GM19452 (cell line): ENCODE measurements at regions not wholly inside any gene's neighbourhood (a gene's known extent, or its start where the extent isn't known, plus 50 kb on each side); places are given as distances from the start of the nearest gene placed in this dataset.
"Not testable (repeated sequence)": the region's sequence is repeated elsewhere in the genome, so short reads cannot be mapped to it uniquely, and the experiment has no call there.

Experiments
- ATAC-seq: cut with Tn5 transposase; IDR thresholded peaks from one replicate; pipeline ENCODE4 v1.9.1; 2021; ENCODE audit not compliant: unreplicated experiment

DNA sequence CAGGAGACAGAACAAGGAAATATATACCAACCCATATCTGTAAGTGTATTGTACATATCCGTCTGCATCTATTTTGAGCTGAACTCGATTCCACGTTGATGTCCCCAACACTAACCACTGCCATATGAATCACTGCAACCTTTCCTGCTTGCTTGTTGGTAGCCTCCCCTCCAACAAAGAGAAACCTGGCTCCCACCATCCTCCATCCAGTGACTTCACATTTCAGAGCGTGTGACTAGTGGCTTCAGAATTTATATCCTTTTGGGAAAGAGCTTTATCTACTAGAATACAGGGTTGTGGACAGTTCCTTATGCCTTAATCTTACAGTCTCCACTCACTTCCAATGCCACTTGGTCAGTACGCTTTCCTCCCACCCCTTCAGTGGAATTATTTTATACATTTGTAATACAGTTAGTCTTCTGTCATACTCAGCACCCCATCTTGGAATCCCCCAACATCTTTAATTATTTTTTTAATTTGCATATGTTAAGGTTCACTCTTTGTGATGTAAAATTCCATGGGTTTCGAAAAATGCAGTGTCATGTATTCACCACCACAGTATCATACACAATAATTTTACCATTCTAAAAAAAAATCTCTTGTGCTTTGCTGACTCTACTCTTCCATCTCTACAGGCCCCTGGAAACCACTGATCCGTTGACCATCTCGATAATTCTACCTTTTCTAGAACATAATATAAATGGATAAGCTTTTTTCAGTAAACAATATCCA, 264.7 kb downstream of the BCL2L11 start:
- ATAC-seq, result not testable (repeated sequence)

DNA sequence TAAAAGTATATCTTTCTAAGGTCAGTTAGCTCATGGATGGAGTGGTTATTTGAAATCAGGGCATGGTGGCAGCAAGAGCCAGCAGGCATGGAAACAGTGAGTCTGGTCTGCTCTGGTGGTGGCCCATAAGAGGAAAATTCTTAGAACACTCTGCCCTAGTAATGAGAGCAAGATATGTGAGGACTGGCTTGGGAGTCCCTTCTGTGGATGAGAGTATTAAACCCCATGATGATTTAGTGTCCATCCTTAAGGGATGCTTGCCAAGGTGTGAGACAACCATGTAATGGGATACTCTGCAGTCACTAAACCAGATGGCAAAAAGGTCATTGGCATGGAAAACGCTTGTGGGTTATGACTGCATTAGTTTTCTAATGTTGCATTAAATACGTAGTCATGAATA, 269.9 kb downstream of the BCL2L11 start:
- not testable (repeated sequence) for ATAC-seq

DNA sequence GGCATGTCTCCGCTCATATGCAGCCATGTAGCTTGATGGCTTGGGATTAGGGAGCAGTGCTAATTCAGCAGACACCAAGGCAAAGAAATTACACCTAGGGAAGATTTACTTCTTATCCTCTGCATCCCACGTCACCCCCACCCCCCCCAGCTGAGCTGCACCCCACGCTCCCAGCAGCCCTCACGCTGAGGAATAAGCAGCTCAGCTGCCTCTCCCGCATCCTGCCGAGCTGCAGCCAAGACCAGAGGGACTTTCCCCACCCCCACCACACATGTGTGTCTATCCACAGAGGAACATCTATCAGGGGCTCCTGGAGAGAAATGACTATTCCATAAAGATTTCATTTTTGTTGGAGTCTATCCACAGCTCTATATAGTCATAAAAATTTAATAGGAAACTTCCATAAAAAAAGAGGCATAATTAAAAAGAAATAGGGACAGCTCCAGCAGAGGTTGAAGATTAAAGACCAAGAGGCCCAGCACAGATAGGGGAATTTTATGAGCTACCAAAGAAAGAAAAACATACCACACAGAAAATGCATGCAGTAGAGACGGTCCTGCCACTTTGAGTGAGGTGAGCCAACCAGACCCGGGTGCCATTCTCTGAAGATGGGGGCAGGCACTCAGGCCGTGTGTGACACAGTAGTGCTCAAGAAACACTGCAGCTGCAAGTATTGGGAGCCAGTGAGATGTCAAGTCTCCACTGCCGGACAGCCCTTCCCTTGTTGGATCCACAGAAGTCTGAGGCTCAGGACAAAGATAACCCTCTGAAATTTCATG, 274.8 kb downstream of the BCL2L11 start:
- ATAC-seq, result not testable (repeated sequence)

DNA sequence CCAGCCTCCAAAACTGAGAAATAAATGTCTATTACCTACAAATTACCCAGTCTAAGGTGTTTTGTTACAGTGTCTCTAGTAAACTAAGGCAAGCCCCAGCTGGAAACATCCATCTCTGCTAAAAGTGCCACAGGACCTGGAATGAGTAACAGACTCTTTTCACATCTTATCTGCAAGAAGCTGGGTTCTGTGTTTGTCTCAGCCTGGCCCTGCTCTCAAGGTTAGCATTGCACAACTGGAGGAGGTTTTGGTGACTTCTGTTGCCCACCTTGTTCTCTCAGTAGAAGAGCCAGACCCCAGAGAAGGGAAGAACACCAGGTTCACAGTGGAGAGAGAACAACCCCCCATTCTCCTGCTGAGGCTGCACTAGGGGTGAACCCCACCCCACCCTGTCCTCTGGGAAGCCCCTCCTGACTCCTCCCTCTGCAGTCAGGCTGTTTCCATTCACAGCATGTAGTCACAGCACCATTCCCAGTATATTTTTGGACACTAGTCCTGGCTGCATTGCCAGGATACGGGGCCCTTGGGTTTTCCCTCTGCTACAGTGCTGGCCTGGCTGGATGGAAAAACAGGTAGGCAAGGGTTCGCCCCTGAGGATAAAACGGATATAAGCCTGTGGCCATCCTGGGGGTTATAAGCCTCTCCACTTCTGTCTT, 280.0 kb downstream of the BCL2L11 start:
- not testable (repeated sequence) for ATAC-seq

DNA sequence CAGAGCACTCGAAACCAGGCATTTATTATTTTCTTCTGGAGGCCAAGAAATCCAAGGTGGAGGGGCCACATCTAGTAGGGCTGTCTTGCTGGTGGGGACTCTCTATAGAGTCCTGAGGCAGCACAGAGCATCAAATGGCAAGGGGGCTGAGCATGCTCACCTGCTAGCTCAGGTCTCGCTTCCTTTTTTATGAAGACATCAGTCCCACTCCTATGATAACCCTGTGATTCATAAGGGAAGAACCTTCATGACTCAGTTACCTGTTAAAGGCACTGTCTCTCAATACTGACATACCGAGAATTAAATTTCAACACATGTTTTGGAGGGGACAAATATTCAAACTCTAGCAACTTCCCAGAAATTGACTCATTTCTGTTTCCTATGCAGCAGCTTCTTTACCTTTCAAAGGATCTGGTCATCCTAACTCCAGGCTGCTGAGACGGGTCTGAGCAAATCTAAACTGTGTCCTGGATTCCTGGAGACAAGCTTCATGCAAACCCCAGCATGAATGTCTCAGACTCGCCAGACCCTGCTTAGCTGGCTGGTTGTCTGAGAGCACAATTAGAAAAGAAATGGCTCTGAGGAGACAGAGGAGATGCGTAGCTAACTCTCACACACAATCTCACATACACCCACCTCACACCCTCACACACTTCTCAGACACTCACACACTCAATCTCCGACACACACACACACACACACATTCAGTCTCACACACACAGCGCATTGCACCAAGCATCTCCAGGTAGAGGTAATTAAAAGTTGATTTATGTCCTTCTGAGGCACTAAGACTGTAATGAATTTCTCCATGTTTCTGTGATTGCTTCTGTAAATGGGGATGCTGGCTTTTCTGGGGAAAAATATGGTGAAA, 280.8 kb downstream of the BCL2L11 start:
- ATAC-seq, result not testable (repeated sequence)

DNA sequence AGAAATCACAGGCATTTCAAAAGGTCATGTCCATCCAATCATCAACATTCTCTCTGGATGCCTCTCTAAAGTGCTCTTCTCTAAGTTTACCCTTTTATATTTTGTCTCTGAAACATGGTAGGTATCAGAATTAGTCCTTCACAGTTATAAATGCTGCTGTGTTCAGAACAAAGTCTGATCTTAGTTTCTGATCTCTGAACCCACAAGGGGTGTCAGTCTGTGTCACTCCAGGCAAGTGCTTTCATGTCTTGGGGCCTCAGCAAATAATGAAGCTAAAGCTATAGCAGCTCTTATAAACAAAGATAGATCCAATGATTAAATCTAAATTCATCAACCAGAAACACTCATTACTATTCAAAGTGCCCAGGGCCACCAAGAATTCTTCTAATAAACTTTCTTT, 281.7 kb downstream of the BCL2L11 start:
- ATAC-seq, result not testable (repeated sequence)

DNA sequence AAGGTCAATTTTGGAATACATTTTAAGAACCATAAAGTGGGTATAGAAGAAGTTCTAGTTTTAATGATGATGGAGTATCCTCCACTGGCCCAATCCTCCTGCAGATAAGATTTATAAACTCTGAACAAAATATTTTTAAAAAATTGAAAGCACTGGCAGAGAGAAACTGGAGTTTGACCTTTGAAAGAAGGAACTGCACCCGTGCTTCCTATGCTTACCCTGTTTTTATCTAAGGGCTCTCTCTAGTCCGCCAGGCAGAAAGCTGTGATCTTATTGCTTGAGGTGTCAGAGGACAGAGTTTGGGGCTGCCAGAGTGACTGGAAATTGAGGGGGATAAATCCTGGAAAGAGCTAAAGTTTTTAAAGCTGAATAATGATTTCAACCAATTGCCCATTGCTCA, 282.6 kb downstream of the BCL2L11 start:
- ATAC-seq, result not testable (repeated sequence)

DNA sequence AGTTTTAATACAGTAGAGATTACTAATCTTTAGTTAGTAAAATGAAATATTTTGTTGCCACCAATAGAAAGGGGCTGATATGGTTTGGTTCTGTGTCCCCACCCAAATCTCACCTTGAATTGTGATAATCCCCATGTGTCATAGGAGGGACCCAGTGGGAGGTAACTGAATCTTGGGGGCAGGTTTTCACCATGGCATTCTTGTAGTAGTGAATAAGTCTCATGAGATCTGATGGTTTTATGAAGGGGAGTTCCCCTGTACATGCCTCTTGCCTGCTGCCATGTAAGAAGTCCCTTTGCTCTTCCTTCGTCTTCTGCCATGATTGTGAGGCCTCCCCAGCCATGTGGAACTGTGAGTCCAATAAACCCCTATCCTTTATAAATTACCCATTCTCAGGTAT, 285.9 kb downstream of the BCL2L11 start:
- not testable (repeated sequence) for ATAC-seq

DNA sequence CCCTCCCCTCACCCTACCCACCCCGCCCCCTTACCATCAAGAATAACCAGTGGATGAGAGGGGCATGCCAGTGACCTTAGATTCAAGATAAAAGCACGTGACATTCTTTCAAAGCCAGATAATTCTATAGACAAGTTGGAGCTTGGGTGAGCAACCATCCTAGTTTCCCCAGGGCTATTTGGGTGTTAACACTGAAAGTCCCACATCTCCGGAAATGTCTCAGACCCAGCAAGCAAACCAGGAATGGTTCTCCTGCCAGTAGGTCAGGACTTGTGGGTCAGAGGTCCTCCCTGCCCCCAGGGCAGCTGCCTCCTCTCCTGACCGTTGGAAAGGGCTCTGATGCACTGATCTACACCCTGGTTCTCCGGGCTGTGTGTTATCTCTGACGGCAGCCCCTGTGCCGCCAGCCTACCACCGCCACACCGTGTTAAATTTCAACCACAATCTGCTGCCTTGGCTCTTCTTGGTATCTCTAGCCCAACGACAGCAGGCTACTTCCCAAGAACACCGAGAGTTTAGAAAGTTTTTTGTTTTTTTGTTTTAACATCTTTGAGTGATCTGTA, 287.0 kb downstream of the BCL2L11 start:
- not testable (repeated sequence) for ATAC-seq

DNA sequence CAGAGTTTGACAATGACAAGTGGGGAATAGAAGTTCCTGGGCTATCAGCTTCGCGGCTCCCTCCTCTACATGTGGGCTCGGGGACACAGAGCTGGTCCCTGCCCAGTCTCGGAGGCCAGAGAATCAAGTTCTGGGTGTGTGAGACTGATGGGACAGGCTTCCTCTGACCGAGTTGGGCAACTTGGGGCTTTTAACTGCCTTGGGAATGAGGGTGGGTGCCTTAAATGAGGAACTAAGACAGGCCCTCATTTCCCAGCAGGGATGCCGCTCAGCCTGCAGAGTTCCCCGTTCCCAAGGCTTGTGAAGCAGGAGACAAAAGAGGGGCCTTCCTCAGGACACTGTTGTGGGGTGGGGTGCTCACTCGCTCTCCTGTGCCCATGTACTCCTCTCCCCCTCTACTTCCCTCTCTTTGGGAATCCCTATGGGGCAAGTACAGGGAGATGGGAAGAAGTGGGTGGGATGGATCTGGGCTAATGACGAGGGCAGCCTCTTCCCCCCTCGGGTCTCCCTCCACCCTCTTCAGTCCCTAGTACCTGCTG, 290.2 kb downstream of the BCL2L11 start:
- ATAC-seq, result not testable (repeated sequence)

DNA sequence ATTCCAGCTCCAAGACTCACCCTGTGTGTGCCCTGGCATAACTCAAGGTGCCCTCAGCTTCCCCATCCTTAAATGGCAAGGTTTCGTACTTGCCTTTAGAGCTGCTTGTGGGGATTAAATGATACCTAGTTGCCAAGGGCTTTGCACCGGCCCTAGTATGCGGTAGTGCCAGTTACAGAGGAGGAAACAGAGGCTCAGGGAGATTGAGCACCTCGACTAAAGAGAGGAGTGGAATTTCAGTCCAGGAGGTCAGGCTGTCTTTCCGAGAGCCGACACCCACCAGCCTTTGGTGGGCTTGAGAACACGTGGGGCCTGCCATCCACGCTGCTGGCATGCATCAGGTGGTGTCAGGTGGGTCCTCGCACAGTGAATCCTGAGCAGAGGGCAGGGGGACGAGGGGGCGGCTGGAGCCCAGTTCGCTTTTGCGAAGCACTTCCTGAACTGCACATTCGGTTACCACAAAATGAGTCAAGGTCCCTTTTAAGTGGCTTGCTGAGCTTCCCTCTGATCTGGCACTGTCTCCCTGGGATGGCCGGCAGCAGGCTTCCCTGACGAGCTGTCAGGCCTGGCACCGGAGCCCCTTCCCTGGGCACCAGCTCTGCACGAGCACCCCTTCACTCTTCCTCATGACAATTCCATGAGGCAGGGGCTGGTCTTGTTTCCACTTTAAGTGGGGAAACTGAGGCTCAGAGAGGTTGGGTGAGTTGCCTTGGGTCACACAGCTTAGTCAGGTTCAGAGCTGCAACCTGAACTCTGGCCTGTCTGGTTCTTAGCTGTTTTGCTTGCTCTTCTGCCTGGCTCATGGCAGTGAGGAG, 291.4 kb downstream of the BCL2L11 start:
- not testable (repeated sequence) for ATAC-seq

DNA sequence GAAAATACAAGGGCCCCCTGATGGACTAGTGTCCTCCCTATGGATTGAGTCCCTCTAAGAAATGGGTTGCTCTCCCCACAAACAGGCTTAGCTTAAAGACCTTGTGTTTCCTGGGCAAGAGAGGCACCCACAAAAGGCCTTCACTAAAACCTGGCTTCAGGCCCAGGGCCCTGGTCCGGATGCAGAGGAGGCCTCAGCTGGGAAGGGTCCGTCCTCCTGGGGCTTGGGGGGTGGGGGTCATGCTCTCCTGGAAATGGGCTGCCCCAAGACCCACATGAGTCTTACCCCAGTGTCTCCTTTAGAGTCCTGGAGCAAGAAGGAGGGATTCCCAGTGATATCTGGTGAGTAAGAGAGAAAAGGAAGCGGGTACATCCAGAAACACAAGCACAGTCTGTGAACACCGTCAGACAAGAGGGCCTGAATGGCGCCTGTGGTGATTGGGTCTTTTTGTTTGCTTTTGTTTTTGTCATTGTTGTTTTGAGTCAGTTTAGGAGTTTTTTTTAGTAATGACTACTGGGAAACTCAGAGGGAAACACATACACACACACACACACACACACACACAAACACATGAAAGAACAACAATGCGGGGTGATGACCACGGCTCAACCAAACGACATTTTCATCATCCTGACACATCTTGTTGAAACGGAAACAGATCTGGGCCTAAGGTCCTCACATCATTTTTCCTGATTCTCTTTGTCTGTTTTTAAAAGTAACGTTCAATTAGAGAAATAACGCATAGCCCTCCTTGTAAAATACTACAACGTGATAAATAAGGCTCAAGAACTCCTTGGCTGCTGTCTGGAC, 292.3 kb downstream of the BCL2L11 start:
- ATAC-seq, result not testable (repeated sequence)

DNA sequence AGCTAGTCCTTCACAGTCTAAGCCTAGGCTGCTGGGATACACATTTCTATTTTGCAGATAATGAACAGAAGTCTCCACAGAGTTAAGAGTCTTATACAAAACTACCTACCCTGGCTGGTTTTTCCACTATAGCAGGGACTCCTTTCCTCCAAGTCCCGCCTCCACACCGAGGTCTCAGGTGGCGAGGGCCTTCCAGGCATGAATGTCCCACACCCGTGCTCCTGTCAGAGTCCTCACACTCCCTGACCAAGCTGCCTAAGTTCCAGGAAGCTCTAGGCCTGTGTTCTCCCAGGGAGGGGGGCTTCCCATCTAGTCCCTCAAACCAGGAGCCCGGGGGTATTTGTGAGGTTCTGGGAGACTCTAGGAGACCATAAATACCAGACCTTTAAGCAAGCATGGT, 293.2 kb downstream of the BCL2L11 start:
- ATAC-seq, result not testable (repeated sequence)

DNA sequence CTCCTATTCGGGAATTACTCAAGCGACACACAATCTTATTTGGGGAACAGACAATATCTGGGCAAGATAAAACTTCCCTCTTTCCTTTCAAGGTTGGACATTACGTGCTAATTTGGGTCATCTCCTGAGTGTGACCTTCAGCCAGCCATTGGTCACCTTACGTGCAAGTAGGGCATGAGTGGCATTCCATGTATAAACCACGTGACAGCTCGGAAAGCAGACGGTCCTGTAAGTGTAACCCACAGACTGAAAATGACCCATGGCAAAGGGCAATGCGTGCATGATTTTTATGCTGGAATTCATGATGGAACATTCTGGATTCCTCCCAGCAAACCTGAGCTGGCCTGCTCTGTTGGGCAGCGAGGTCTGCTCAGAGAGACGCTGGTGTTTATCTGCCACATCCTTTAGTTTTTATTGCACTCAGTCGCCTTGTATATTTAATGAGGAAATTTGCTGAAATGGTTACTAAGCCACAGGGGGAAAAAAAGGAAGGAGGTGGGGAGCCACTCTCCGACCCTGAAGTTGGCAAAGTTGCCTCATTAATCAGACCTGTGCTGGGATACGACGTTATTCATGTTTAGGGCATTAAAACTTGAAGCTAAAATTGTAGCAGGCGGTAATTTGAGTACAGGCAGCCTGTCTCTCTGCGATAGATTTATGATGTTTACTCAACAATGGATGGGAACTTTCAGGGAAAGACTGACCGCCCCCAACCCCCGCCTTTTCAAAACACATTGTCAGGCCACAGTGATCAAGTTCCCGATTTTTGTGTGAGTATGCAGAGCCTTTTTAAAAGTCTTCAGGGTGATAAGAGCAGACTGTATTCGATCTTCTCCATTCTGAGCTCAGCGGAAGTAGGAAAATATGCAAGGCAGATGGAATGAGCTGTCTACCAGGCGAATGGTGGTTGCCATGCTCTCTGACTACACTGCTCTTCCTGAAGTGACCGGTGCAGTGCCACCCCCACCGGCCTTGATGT, 295.3 kb downstream of the BCL2L11 start:
- ATAC-seq, result not testable (repeated sequence)

DNA sequence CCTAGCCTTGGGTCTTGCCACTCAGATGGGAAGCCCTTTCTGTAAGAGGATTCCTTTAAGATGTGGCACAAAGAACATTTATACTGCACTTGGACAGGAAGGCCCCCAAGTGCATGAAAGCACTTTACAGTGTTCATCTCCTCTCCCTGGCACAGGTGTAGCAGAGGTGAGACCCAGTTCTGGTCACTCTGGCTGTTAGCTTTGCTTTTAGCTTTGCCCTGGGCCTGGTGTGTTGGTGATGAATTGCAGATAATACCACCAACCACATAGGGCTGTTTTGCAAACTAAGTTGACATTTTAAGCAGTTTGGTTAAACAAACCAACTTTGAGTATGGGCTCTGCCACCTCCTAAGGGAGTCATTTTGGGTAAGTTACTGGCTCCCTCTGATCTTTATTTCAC, 296.3 kb downstream of the BCL2L11 start:
- ATAC-seq, result not testable (repeated sequence)

DNA sequence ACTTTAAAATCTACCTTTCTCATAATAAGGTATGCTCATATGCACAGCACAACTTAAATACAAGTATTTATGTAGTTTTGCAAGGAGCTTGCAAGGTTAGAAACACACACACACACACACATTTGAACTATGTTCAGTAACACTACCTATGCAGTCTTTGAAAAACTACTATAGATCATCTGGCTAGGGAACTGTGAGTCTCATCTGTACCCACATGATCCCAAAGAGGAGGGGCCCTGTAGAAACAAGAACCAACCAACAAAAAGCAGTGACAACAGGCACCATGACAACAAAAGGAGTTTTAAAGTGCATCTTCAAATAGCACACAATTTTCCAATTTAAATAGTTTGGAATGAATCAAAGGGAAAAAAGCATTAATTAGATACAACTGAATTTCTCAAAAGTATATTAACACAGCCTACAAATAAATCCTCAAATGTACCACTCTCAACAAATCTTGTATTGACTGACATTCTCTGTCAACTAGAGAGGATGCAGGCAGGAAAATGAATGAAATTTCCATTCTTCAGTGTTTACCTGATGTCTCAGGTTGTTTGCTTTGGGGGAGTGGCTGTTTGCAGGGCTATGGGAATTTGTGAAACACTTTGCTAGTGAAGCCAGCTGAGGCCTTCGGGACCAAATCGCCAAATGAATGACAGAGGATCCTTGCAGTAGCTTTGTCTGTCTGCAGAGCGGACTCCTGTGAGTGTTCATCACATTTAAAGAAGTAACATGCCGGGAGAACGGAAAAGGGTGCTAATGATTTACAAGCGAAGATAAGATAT, 297.6 kb downstream of the BCL2L11 start:
- not testable (repeated sequence) for ATAC-seq
